ENCODE measurements at regions not wholly inside any gene's neighbourhood (a gene's known extent, or its start where the extent isn't known, plus 50 kb on each side); places are given as distances from the start of the nearest gene placed in this dataset.

DNA sequence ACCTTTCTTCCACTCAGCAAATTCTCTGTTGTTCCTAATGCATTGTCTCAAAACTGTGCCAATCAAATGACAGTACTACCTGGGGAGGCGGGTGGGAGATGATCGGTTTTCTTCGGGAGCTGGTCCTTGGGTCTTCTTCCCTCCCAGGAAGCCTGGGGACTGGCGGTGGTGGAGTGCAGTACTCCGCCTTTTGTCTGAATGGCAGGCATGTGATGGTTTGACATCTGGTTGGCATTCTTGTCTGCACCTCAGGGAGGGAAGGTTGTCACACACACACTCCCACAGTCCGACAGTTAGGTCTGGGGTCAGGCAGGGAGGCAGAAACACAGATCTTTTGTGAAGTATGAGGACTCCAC is 114.8 kb downstream of the SNAPC1 start:
- no peak for TF ChIP-seq EZH2 (IDR thresholded peaks at IDR 0.05; ENCODE audit: low read length)
- TF ChIP-seq, protein P1, sequence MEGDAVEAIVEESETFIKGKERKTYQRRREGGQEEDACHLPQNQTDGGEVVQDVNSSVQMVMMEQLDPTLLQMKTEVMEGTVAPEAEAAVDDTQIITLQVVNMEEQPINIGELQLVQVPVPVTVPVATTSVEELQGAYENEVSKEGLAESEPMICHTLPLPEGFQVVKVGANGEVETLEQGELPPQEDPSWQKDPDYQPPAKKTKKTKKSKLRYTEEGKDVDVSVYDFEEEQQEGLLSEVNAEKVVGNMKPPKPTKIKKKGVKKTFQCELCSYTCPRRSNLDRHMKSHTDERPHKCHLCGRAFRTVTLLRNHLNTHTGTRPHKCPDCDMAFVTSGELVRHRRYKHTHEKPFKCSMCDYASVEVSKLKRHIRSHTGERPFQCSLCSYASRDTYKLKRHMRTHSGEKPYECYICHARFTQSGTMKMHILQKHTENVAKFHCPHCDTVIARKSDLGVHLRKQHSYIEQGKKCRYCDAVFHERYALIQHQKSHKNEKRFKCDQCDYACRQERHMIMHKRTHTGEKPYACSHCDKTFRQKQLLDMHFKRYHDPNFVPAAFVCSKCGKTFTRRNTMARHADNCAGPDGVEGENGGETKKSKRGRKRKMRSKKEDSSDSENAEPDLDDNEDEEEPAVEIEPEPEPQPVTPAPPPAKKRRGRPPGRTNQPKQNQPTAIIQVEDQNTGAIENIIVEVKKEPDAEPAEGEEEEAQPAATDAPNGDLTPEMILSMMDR (optimal IDR thresholded peaks at IDR 0.05 in 1 of 3, IDR thresholded peaks at IDR 0.05 in 1 of 3, conservative IDR thresholded peaks at IDR 0.05 in 1 of 3; ENCODE audit: extremely low read depth in 1 of 3, insufficient read depth in 2 of 3, low read length in 3 of 3): no peak

All from keratinocyte (primary cell).